GM10266 (cell line): ENCODE measurements at regions not wholly inside any gene's neighbourhood (a gene's known extent, or its start where the extent isn't known, plus 50 kb on each side); places are given as distances from the start of the nearest gene placed in this dataset.

Experiments
- DNase-seq: peaks from one replicate; pipeline ENCODE4 v3.0.0; 2012; ENCODE audit errors: extremely low spot score
- TF ChIP-seq, protein P1 (sequence below): IDR thresholded peaks from 2 replicates; pipeline ENCODE4 v1.5.1; 2012; ENCODE audit warnings: mild to moderate bottlenecking, low read depth; ENCODE audit not compliant: control insufficient read depth, insufficient read depth; ENCODE audit errors: missing control alignments

DNA sequence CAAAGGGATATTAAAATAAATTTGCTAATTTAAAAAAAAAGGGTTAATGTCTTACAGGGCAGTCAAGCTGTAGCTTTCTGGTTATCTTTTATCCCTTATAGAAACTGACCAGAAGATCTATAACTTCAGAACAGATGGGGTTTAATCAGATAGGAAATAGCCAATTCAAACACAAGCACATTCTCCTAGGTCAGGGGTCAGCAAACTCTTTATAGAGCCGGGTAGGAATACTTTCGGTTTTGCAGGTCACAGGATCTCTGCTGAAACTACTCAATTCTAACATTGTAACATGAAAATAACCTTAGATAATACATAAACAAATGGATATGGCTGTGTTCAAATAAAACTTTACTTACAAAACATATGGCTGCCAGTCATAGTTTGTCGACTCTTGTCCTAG, 479.8 kb downstream of the ADRA2A start:
- DNase-seq, result no peak
- TF ChIP-seq, protein P1, sequence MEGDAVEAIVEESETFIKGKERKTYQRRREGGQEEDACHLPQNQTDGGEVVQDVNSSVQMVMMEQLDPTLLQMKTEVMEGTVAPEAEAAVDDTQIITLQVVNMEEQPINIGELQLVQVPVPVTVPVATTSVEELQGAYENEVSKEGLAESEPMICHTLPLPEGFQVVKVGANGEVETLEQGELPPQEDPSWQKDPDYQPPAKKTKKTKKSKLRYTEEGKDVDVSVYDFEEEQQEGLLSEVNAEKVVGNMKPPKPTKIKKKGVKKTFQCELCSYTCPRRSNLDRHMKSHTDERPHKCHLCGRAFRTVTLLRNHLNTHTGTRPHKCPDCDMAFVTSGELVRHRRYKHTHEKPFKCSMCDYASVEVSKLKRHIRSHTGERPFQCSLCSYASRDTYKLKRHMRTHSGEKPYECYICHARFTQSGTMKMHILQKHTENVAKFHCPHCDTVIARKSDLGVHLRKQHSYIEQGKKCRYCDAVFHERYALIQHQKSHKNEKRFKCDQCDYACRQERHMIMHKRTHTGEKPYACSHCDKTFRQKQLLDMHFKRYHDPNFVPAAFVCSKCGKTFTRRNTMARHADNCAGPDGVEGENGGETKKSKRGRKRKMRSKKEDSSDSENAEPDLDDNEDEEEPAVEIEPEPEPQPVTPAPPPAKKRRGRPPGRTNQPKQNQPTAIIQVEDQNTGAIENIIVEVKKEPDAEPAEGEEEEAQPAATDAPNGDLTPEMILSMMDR, result no peak

DNA sequence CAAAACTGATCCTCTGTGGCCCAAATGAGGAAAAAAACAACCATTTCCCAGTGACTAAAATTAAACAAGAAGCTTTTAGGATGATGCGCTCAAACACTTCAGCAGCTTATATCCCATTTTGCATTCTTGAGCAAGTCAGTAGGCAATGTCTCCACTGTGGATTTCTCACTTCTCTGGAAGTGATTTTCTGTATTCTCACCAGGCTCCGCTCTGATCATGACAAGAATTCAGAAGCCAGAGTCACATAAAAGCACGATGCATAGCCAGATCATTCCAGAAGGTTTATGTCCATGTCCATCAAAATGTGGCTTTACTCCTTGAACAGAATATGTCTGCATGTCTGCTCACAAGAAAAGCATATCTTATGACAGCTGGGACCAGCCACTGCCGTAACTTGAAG, 481.4 kb downstream of the ADRA2A start:
- TF ChIP-seq, protein P1, result no peak
- no peak for DNase-seq

DNA sequence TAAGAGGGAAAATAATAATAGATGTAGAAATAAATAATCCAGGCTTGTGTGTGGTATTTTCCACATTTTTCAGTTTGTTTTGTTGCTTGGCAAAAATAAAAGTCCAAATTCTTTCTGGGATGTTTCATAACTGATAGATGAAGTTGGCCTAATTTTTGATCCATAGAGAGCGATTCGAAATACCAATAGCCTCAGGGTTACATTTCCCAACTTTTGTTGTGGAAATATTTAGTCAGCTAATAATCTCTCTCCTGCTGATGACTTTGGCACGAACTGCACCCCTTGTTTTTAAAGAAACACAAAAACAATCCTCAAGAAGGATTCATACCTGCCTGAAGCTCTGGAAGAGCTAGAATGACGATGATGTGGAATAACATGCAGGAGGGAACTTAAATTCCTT, 483.2 kb downstream of the ADRA2A start:
- no peak for DNase-seq
- TF ChIP-seq, protein P1, result no peak

DNA sequence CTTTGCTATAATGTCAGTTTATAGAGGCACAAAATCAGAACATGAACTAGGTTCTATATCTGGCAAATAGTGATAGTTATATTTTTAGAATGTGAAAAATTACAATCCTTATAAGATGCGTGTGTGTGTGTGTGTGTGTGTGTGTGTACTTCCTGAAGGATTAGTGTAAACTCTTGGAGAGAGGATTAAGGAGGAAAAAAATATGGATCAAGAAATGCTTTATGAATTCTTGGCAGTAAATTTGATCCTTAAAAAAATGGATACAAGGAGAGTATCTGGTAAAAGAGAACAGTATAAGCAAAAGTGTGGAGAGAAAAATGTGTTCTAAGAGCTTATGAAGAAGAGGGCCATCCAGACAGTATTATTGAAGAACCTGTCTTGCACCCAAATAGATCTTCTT, 484.3 kb downstream of the ADRA2A start:
- no peak for DNase-seq
- TF ChIP-seq, protein P1, result no peak

DNA sequence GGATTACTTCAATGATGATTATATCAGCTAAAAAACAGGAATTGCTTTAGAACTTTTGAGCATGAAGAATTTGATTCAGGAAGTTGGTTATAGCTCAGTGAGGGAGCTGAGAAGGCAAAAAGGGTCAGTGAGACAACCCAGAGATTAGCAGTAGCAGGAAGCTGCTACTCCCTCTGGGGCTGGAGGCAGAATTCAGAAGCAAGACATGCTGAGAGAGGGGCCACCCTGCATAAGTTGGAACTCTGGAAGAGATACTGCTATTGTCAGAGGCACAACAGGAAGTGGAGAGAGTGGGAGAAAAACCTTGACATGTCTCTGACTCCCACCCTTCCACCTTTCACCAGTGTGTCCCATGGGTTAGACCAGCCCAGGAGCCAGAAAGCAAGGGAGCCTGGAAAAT, 488.7 kb downstream of the ADRA2A start:
- TF ChIP-seq, protein P1, result no peak
- no peak for DNase-seq

DNA sequence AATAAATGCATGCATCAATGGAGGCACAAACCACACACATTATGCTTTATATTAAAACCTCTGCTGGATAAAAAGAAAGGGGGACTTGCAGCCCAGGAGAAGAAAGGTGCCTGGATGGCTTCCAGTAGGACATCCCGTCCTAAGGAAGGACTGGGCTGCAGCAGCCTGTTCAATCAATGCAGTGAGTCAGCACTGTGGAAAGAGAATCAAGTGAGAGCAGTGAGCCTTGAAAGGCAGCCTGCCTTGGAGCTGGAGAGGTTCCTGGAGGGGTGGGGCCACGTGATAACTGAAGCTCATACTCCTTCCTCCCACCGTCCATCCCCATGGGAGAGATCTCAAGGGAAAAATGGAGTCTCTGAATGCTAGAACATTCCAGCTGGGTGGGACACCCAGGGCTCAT, 501.2 kb downstream of the ADRA2A start:
- TF ChIP-seq, protein P1, result no peak
- no peak for DNase-seq

DNA sequence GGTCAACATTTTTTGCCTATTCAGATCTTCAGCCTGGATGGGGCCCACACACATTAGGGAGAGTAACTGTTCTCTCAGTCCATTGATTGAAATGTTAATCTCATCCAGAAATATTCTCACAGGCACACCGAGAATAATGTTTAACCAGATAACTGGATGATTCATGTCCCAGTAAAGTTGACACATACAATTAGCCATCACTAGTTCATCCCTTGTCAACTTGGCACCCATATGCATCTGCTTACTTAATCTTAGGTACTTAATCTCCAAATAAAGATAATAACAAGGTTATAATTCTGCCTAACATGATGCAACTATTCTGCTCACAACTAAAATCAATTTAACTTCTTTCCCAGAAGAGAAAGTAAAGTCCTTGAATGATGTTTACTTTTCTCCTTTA, 502.6 kb downstream of the ADRA2A start:
- DNase-seq, result no peak
- TF ChIP-seq, protein P1, result no peak

DNA sequence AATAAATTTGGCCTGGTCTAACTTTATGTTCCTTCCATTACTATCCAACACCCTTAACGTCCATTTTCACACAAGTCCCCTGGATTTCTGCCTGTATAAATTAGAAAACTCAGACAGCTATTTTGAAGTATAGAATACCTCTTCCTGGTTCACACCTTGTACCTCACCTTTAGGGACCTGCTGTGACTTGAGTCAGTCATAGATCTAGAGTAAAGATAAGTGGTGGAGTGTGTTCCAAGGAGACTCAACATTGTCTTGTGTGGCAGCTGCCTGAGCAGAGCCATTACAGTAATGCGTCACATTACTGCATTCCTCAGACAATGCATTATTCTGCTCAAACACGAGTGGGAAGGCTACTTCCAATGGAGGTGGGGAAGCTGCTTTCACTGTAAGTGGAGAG, 513.9 kb downstream of the ADRA2A start:
- TF ChIP-seq, protein P1, result no peak
- no peak for DNase-seq
